Lung (tissue), 11 donors: ENCODE measurements at regions not wholly inside any gene's neighbourhood (a gene's known extent, or its start where the extent isn't known, plus 50 kb on each side); places are given as distances from the start of the nearest gene placed in this dataset.

Experiments used
- ATAC-seq: fragments of 200-7000 bp; cut with Tn5 transposase; one replicate; pipeline ENCODE4 v1.9.1; 2020; ENCODE audit warnings: moderate number of reproducible peaks; ENCODE audit not compliant: insufficient read depth, low FRiP score
- DNase-seq, 3 donors: peaks; one replicate each; pipeline ENCODE4 v3.0.0-alpha.2; 2013 to 2017
- H3K27ac ChIP-seq, 2 donors: one replicate each; pipeline ENCODE4 v1.5.1; 2013; ENCODE audit warnings: mild to moderate bottlenecking in 2 of 2, moderate library complexity in 2 of 2, control low read depth in 1 of 2, inconsistent platforms in 1 of 2, low read depth in 1 of 2, low read length in 1 of 2
- H3K27me3 ChIP-seq, 3 donors: one replicate each; pipeline ENCODE4 v1.5.1; 2013; ENCODE audit warnings: low read length in 2 of 3; ENCODE audit not compliant: control insufficient read depth in 3 of 3, insufficient read depth in 3 of 3
- H3K36me3 ChIP-seq, 4 donors: one replicate each; pipeline ENCODE4 v1.5.1; 2013; ENCODE audit warnings: low read length in 4 of 4, mild to moderate bottlenecking in 1 of 4, moderate library complexity in 1 of 4; ENCODE audit not compliant: control insufficient read depth in 4 of 4, insufficient read depth in 4 of 4
- H3K4me1 ChIP-seq, 5 donors: one replicate each; pipeline ENCODE4 v1.5.1; 2013; ENCODE audit warnings: low read length in 5 of 5, mild to moderate bottlenecking in 2 of 5, moderate library complexity in 1 of 5; ENCODE audit not compliant: control insufficient read depth in 5 of 5, insufficient read depth in 5 of 5
- H3K4me3 ChIP-seq: one replicate; pipeline ENCODE4 v1.5.1; 2013; ENCODE audit warnings: mild to moderate bottlenecking, control low read depth, moderate library complexity
- H3K9ac ChIP-seq, 2 donors: one replicate each; pipeline ENCODE4 v1.5.1; 2013; ENCODE audit warnings: low read length in 2 of 2, control low read depth in 1 of 2; ENCODE audit not compliant: insufficient read depth in 1 of 2
- H3K9me3 ChIP-seq, 4 donors: one replicate each; pipeline ENCODE4 v1.5.1; 2013; ENCODE audit warnings: low read length in 3 of 4, mild to moderate bottlenecking in 1 of 4, moderate library complexity in 1 of 4; ENCODE audit not compliant: control insufficient read depth in 4 of 4, insufficient read depth in 3 of 4
- CTCF ChIP-seq: IDR thresholded peaks from 2 replicates; pipeline ENCODE4 v1.5.1; 2012; ENCODE audit warnings: mild to moderate bottlenecking; ENCODE audit errors: control extremely low read depth, extremely low read depth
- WGBS, 2 donors: extraction: QIAGEN DNeasy Blood & Tissue Kit; methylation state at CpG; one replicate each; pipeline ENCODE4 v1.1.7; 2013; 5-methylcytosine and 5-hydroxymethylcytosine counted together
- donor health status: control.
- donor health status: control.
- donor health status: Bipolar disorder and iron deficiency.
- donor health status: healthy.
- donor health status: DM: yes; HTN: yes; CAD: no.

- H3K9ac ChIP-seq = no peak overlapping the region
- H3K4me1 ChIP-seq = peaks cover 0 to 69% (median 4%) of the 10 kb centered on the region in 5 donors
- peaks cover 0 to 6% (median 0%) of the 10 kb centered on the region in 4 donors for H3K9me3 ChIP-seq
- no peak overlapping the region for H3K27ac ChIP-seq
- no peaks in the 10 kb centered on the region for H3K36me3 ChIP-seq
- DNase-seq (no peak), ATAC-seq (no peak)
- H3K27me3 ChIP-seq = no peaks in the 10 kb centered on the region
- no peak overlapping the region for H3K4me3 ChIP-seq
- no peak for TF ChIP-seq CTCF
- 92 to 94% methylated on average over 7 of the region's 7 CpGs for WGBS, 2 donors
Measured at GRCh38 chr2:150126143-150126740, 361.2 kb downstream of the RND3 start.

- TF ChIP-seq CTCF = no peak
- ATAC-seq (no peak), DNase-seq (peak; percentile 32 to 67 (median 49))
- H3K27me3 ChIP-seq = no peaks in the 10 kb centered on the region
- H3K36me3 ChIP-seq = no peaks in the 10 kb centered on the region
- 50 to 54% methylated on average over 9 of the region's 9 CpGs for WGBS, 2 donors
- peaks cover 0 to 6% (median 0%) of the 10 kb centered on the region in 4 donors for H3K9me3 ChIP-seq
- H3K4me3 ChIP-seq = no peak overlapping the region
- H3K9ac ChIP-seq = no peak overlapping the region
- no peak overlapping the region for H3K27ac ChIP-seq
- H3K4me1 ChIP-seq = peaks cover 0 to 69% (median 9%) of the 10 kb centered on the region in 5 donors
Measured at GRCh38 chr2:150125708-150126107, 361.8 kb downstream of the RND3 start.

- ATAC-seq (no peak), DNase-seq (no peak)
- no peak overlapping the region for H3K27ac ChIP-seq
- H3K9me3 ChIP-seq = peaks cover 0 to 6% (median 0%) of the 10 kb centered on the region in 4 donors
- H3K27me3 ChIP-seq = no peaks in the 10 kb centered on the region
- no peak for TF ChIP-seq CTCF
- peaks cover 0 to 68% (median 9%) of the 10 kb centered on the region in 5 donors for H3K4me1 ChIP-seq
- H3K4me3 ChIP-seq = no peak overlapping the region
- 71 to 84% methylated on average over 5 of the region's 5 CpGs for WGBS, 2 donors
- no peaks in the 10 kb centered on the region for H3K36me3 ChIP-seq
- H3K9ac ChIP-seq = no peak overlapping the region
Measured at GRCh38 chr2:150125188-150125587, 362.3 kb downstream of the RND3 start.

- no peak for ATAC-seq
Measured at GRCh38 chr2:150124739-150125138, 362.7 kb downstream of the RND3 start.

More at GRCh38 chr2:150124739-150125138, 362.7 kb downstream of the RND3 start:
- Histone ChIP-seq H3K27me3 (no peaks in the 10 kb centered on the region), H3K27ac (no peak overlapping the region), H3K4me3 (no peak overlapping the region), H3K9me3 (peaks cover 0 to 6% (median 0%) of the 10 kb centered on the region in 4 donors), H3K36me3 (no peaks in the 10 kb centered on the region), H3K4me1 (peaks cover 0 to 69% (median 9%) of the 10 kb centered on the region in 5 donors), H3K9ac (no peak overlapping the region)
- DNase-seq = no peak
- TF ChIP-seq CTCF = no peak
